CD14-positive monocyte (primary cell): ENCODE measurements at regions not wholly inside any gene's neighbourhood (a gene's known extent, or its start where the extent isn't known, plus 50 kb on each side); places are given as distances from the start of the nearest gene placed in this dataset.

ENCODE experiments used
- DNase-seq, 3 donors: peaks; one replicate each; pipeline ENCODE4 v3.0.0-alpha.2; 2011 to 2022
- H2AFZ ChIP-seq: 2 replicates; pipeline ENCODE4 v1.6.0; 2012; ENCODE audit warnings: mild to moderate bottlenecking, low read depth, low read length, inconsistent platforms; ENCODE audit not compliant: insufficient read depth, poor library complexity, severe bottlenecking
- H3K27ac ChIP-seq, 2 donors: 1 replicate in 1 of 2; 2 replicates in 1 of 2; pipeline ENCODE4 v1.5.1; 2012 to 2013; ENCODE audit warnings: low read length in 2 of 2, control low read depth in 1 of 2, inconsistent platforms in 1 of 2, low read depth in 1 of 2, mild to moderate bottlenecking in 1 of 2
- H3K27me3 ChIP-seq, 2 donors: one replicate each; pipeline versions ENCODE4 v1.6.0 to v1.6.1; 2011 to 2013; ENCODE audit warnings: low read length in 2 of 2; ENCODE audit not compliant: control insufficient read depth in 2 of 2, insufficient read depth in 2 of 2
- H3K36me3 ChIP-seq, 2 donors: replicated peaks in 1 of 2; 1 replicate in 1 of 2; 2 replicates in 1 of 2; pipeline versions ENCODE4 v1.5.1 to v1.6.1; 2012 to 2013; ENCODE audit warnings: low read length in 2 of 2, control low read depth in 1 of 2, inconsistent platforms in 1 of 2, mild to moderate bottlenecking in 1 of 2; ENCODE audit not compliant: insufficient read depth in 2 of 2, control insufficient read depth in 1 of 2
- H3K4me1 ChIP-seq, 2 donors: 1 replicate in 1 of 2; 2 replicates in 1 of 2; pipeline versions ENCODE4 v1.5.1 to v1.6.1; 2012 to 2013; ENCODE audit warnings: low read length in 2 of 2, control low read depth in 1 of 2, inconsistent platforms in 1 of 2, mild to moderate bottlenecking in 1 of 2, moderate library complexity in 1 of 2; ENCODE audit not compliant: insufficient read depth in 2 of 2, control insufficient read depth in 1 of 2
- H3K4me2 ChIP-seq: replicated peaks from 2 replicates; pipeline ENCODE3; 2012; ENCODE audit warnings: low read length, moderate library complexity, mild to moderate bottlenecking; ENCODE audit not compliant: poor library complexity, severe bottlenecking; ENCODE audit errors: extremely low read depth
- H3K4me3 ChIP-seq, 3 experiments: fragments of 200-600 bp in 1 of 3; sonication (generic) in 1 of 3; replicated peaks in 1 of 3; 1 replicate in 2 of 3; 2 replicates in 1 of 3; pipeline ENCODE4 v1.5.1; 2011 to 2013; ENCODE audit warnings: low read length in 3 of 3, mild to moderate bottlenecking in 3 of 3, control low read depth in 2 of 3, low read depth in 2 of 3, inconsistent platforms in 1 of 3, moderate library complexity in 1 of 3
- H3K79me2 ChIP-seq: 2 replicates; pipeline ENCODE4 v1.6.0; 2012; ENCODE audit warnings: mild to moderate bottlenecking, control low read depth, inconsistent platforms, low read length, moderate library complexity; ENCODE audit not compliant: insufficient read depth
- H3K9ac ChIP-seq: 2 replicates; pipeline ENCODE4 v1.6.0; 2017; ENCODE audit warnings: low read length, mild to moderate bottlenecking; ENCODE audit not compliant: insufficient read depth, poor library complexity, severe bottlenecking
- H3K9me3 ChIP-seq, 2 donors: replicated peaks in 1 of 2; 1 replicate in 1 of 2; 2 replicates in 1 of 2; pipeline versions ENCODE4 v1.5.1 to v1.6.1; 2012 to 2013; ENCODE audit warnings: low read length in 2 of 2, control low read depth in 1 of 2; ENCODE audit not compliant: control insufficient read depth in 1 of 2, insufficient read depth in 1 of 2
- H4K20me1 ChIP-seq: 2 replicates; pipeline ENCODE4 v1.6.0; 2012; ENCODE audit warnings: mild to moderate bottlenecking, low read length, control low read depth, moderate library complexity; ENCODE audit not compliant: insufficient read depth
- H3K27ac Mint-ChIP-seq, 7 donors: one replicate each; pipeline ENCODE4 v1.8.0; 2020; ENCODE audit warnings: mild to moderate bottlenecking in 7 of 7, mixed read lengths in 7 of 7, moderate library complexity in 6 of 7, inconsistent platforms in 2 of 7
- H3K27me3 Mint-ChIP-seq, 3 donors: one replicate each; pipeline ENCODE4 v1.8.0; 2021 to 2022; ENCODE audit warnings: low read depth in 3 of 3, mild to moderate bottlenecking in 3 of 3, mixed read lengths in 3 of 3, moderate library complexity in 3 of 3, inconsistent platforms in 1 of 3
- H3K36me3 Mint-ChIP-seq, 2 donors: one replicate each; pipeline ENCODE4 v1.8.0; 2020; ENCODE audit warnings: mixed read lengths in 2 of 2, inconsistent platforms in 1 of 2, mild to moderate bottlenecking in 1 of 2
- H3K4me1 Mint-ChIP-seq: one replicate; pipeline ENCODE4 v1.8.0; 2020; ENCODE audit warnings: mild to moderate bottlenecking, mixed read lengths
- H3K4me3 Mint-ChIP-seq, 2 donors: one replicate each; pipeline ENCODE4 v1.8.0; 2020; ENCODE audit warnings: mild to moderate bottlenecking in 2 of 2, mixed read lengths in 2 of 2, moderate library complexity in 1 of 2
- H3K9me3 Mint-ChIP-seq, 7 donors: one replicate each; pipeline ENCODE4 v1.8.0; 2020 to 2022; ENCODE audit warnings: mixed read lengths in 7 of 7, mild to moderate bottlenecking in 6 of 7, moderate library complexity in 6 of 7, inconsistent platforms in 2 of 7
- CTCF ChIP-seq: fragments of 200-600 bp; IDR thresholded peaks from one replicate; pipeline ENCODE4 v1.8.0; 2022; ENCODE audit warnings: antibody characterized with exemption, mild to moderate bottlenecking
- WGBS: methylation state at CpG from one replicate; pipeline ENCODE4 v1.1.5; 2013; ENCODE audit warnings: missing lambda C conversion rate; ENCODE audit not compliant: insufficient coverage; 5-methylcytosine and 5-hydroxymethylcytosine counted together
- intact Hi-C, 2 donors: fragments of 100-400 bp; cut with micrococcal nuclease; formaldehyde crosslinking; loops; one replicate each; pipeline versions ENCODE4 v1.15.0 to v1.15.1; 2023

DNA sequence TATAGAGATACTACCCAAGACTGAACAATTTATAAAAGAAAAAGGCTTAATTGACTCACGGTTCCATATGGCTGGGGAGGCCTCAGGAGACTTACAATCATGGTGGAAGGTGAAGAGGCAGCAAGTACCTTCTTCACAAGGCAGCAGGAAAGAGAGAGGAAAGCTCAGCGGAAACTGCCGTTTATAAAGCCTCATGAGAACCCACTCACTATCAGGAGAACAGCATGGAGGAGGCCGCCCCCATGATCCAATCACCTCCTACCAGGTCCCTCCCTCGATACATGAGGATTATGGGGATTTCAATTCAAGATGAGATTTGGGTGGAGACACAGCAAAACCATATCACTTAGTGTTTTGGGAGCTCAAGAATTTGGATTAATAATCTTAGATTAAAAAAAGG is 240.2 kb downstream of the UACA start:
- Mint-ChIP-seq H3K27me3 (peaks cover 0 to 2% (median 2%) of the 10 kb centered on the region in 3 donors), H3K9me3 (no peaks in the 10 kb centered on the region), H3K27ac (no peak overlapping the region), H3K36me3 (no peaks in the 10 kb centered on the region), H3K4me1 (peaks cover 25% of the 10 kb centered on the region), H3K4me3 (no peak overlapping the region)
- Histone ChIP-seq H3K27ac (no peak overlapping the region), H3K4me1 (peaks cover 20 to 22% of the 10 kb centered on the region in 2 donors), H2AFZ (no peak overlapping the region), H3K9me3 (no peaks in the 10 kb centered on the region), H3K4me2 (no peak overlapping the region), H4K20me1 (no peaks in the 10 kb centered on the region), H3K79me2 (no peaks in the 10 kb centered on the region), H3K4me3 (no peak overlapping the region), H3K9ac (no peak overlapping the region), H3K36me3 (no peaks in the 10 kb centered on the region), H3K27me3 (no peaks in the 10 kb centered on the region)
- intact Hi-C loops: no loop called here
- WGBS: no CpG with 5 or more reads among the region's 5 CpGs
- DNase-seq: no peak
- TF ChIP-seq CTCF: no peak

DNA sequence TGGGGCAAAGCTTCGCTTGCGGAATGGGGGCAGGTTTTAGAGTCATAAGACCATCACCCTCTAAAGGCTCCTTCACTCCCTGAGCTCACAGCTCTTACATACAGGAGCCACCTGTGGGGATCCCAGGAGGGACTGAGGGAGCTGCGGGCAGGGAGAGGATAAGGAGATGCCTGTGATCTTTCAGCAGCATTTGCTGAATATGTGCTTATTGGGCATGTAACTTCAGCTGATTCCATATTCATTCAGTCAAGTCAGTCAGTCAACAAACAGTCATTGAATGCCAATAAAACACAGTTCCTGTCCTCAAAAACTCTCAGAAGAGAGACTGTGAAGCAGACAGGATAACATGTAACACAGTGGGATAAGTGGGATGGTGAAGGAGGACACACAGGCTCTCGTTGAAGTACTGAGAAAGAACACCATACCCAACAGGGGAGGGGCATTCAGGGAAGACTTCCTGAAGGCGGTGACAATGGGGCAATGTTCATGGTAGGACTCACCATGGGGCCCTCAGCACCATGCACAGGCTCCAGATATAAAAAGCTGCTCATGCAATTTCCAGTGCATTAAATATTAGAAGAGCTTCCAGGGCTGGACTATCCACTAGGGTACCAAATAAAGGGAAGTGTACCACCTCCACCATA is 240.9 kb downstream of the UACA start:
- no peak for DNase-seq
- peaks cover 0 to 4% (median 4%) of the 10 kb centered on the region in 3 donors for H3K27me3 Mint-ChIP-seq
- no peaks in the 10 kb centered on the region for H3K36me3 Mint-ChIP-seq
- Histone ChIP-seq H3K9me3 (no peaks in the 10 kb centered on the region), H3K36me3 (no peaks in the 10 kb centered on the region), H2AFZ (no peak overlapping the region), H4K20me1 (no peaks in the 10 kb centered on the region), H3K27ac (no peak overlapping the region), H3K4me2 (no peak overlapping the region), H3K4me1 (peaks cover 14 to 15% of the 10 kb centered on the region in 2 donors), H3K27me3 (no peaks in the 10 kb centered on the region), H3K9ac (no peak overlapping the region), H3K79me2 (no peaks in the 10 kb centered on the region), H3K4me3 (no peak overlapping the region)
- no peak overlapping the region for H3K27ac Mint-ChIP-seq
- intact Hi-C loops: no loop called here
- no CpG with 5 or more reads among the region's 5 CpGs for WGBS
- TF ChIP-seq CTCF: no peak
- peaks cover 18% of the 10 kb centered on the region for H3K4me1 Mint-ChIP-seq
- no peaks in the 10 kb centered on the region for H3K9me3 Mint-ChIP-seq
- no peak overlapping the region for H3K4me3 Mint-ChIP-seq
